ENCODE measurements at regions not wholly inside any gene's neighbourhood (a gene's known extent, or its start where the extent isn't known, plus 50 kb on each side); places are given as distances from the start of the nearest gene placed in this dataset.

- DNase-seq: no peak
These were observed 141.8 kb upstream of the ERRFI1 start for GRCh38 chr1:8167936-8168335.

- DNase-seq: no peak
These were observed 140.3 kb upstream of the ERRFI1 start for GRCh38 chr1:8166406-8166805.

- DNase-seq: no peak
These were observed 139.7 kb upstream of the ERRFI1 start for GRCh38 chr1:8165595-8166360.

- DNase-seq: no peak
These were observed 138.6 kb upstream of the ERRFI1 start for GRCh38 chr1:8164670-8165069.

GRCh38 chr1:8163039-8163438 lies 136.9 kb upstream of the ERRFI1 start:
- DNase-seq: no peak

- DNase-seq: no peak
These were observed 136.1 kb upstream of the ERRFI1 start for GRCh38 chr1:8162168-8162567.

- DNase-seq: no peak
These were observed 135.5 kb upstream of the ERRFI1 start for GRCh38 chr1:8161546-8162105.

- DNase-seq: no peak
These were observed 133.4 kb upstream of the ERRFI1 start for GRCh38 chr1:8159470-8160024.

- DNase-seq: no peak
These were observed 132.9 kb upstream of the ERRFI1 start for GRCh38 chr1:8158995-8159394.

- no peak for DNase-seq
These were observed 131.7 kb upstream of the ERRFI1 start for GRCh38 chr1:8157765-8158164.

GRCh38 chr1:8155528-8156186 lies 129.5 kb upstream of the ERRFI1 start:
- DNase-seq: no peak

- no peak for DNase-seq
These were observed 128.5 kb upstream of the ERRFI1 start for GRCh38 chr1:8154621-8155052.

GRCh38 chr1:8153961-8154360 lies 127.9 kb upstream of the ERRFI1 start:
- DNase-seq: no peak

GRCh38 chr1:8152731-8153702 lies 126.9 kb upstream of the ERRFI1 start:
- DNase-seq: peak; percentile 62 to 81

GRCh38 chr1:8151647-8152046 lies 125.5 kb upstream of the ERRFI1 start:
- DNase-seq: no peak

GRCh38 chr1:8149756-8150155 lies 123.6 kb upstream of the ERRFI1 start:
- peak in 1 of 2 donors; percentile 39 for DNase-seq

GRCh38 chr1:8147956-8148355 lies 121.8 kb upstream of the ERRFI1 start:
- no peak for DNase-seq

- DNase-seq: no peak
These were observed 120.2 kb upstream of the ERRFI1 start for GRCh38 chr1:8146257-8146855.

- DNase-seq: no peak
These were observed 119.6 kb upstream of the ERRFI1 start for GRCh38 chr1:8145545-8146202.

- no peak for DNase-seq
These were observed 118.2 kb upstream of the ERRFI1 start for GRCh38 chr1:8144323-8144722.

- DNase-seq: no peak
These were observed 117.0 kb upstream of the ERRFI1 start for GRCh38 chr1:8142955-8143629.
